ENCODE measurements at regions not wholly inside any gene's neighbourhood (a gene's known extent, or its start where the extent isn't known, plus 50 kb on each side); places are given as distances from the start of the nearest gene placed in this dataset.

GRCh38 chr2:117702098-117702497 is 112.4 kb upstream of the DDX18 start:
- H3K36me3 ChIP-seq (ENCODE audit: insufficient read depth): no peaks in the 10 kb centered on the region
- no peak overlapping the region for H3K4me3 ChIP-seq
- no peak overlapping the region for H3K27ac ChIP-seq (ENCODE audit: low read depth)
- no peak for TF ChIP-seq POLR2AphosphoS5 (IDR thresholded peaks at IDR 0.05; ENCODE audit: low read depth)
- TF ChIP-seq ZNF114 (CRISPR knock-in tag; IDR thresholded peaks at IDR 0.05): no peak
- no peak for TF ChIP-seq JUNB (IDR thresholded peaks at IDR 0.05; ENCODE audit: unreplicated experiment)
- no peak for TF ChIP-seq REST (IDR thresholded peaks at IDR 0.05; ENCODE audit: unreplicated experiment)
- no peak for TF ChIP-seq CTCF (conservative IDR thresholded peaks at IDR 0.05; ENCODE audit: low read depth in 2 of 2)
- H3K9me2 ChIP-seq (ENCODE audit: insufficient read depth): peaks cover 4% of the 10 kb centered on the region; the same call in 1 of the 2 replicates
- Mint-ChIP-seq H3K27me3 (ENCODE audit: insufficient read depth, low read depth, poor library complexity) (no peaks in the 10 kb centered on the region), H3K4me3 (no peak overlapping the region), H3K9me3 (no peaks in the 10 kb centered on the region), H3K4me1 (peaks cover 3% of the 10 kb centered on the region; the same call in 2 of the 3 replicates), H3K36me3 (ENCODE audit: low read depth) (no peaks in the 10 kb centered on the region), H3K27ac (no peak overlapping the region)
- H3K4me1 ChIP-seq (ENCODE audit: insufficient read depth): peaks cover 10% of the 10 kb centered on the region
- no peaks in the 10 kb centered on the region for H4K20me1 ChIP-seq (replicated peaks; ENCODE audit: insufficient read depth)
- H3K27me3 ChIP-seq (ENCODE audit: insufficient read depth): no peaks in the 10 kb centered on the region
- H2AFZ ChIP-seq: no peak overlapping the region
- no peaks in the 10 kb centered on the region for H3K79me2 ChIP-seq (replicated peaks; ENCODE audit: insufficient read depth)
- H3F3A ChIP-seq (replicated peaks; ENCODE audit: low read depth): no peaks in the 10 kb centered on the region
- no peak overlapping the region for H3K4me2 ChIP-seq
- DNase-seq (ENCODE audit: low spot score) (no peak), ATAC-seq (no peak)

GRCh38 chr2:117703858-117704257 is 110.6 kb upstream of the DDX18 start:
- DNase-seq (ENCODE audit: low spot score): peak; percentile 14
- no peak for TF ChIP-seq REST (IDR thresholded peaks at IDR 0.05; ENCODE audit: unreplicated experiment)
- peak; percentile 41 to 50 for TF ChIP-seq CTCF (conservative IDR thresholded peaks at IDR 0.05; ENCODE audit: low read depth in 2 of 2)
- no peak for TF ChIP-seq CREB1 (CRISPR knock-in tag; IDR thresholded peaks at IDR 0.05; ENCODE audit: low read depth)
- TF ChIP-seq ETS1 (IDR thresholded peaks at IDR 0.05): no peak
- Histone ChIP-seq H3K27ac (ENCODE audit: low read depth) (no peak overlapping the region), H4K20me1 (replicated peaks; ENCODE audit: insufficient read depth) (no peaks in the 10 kb centered on the region), H3K4me2 (no peak overlapping the region), H3K27me3 (ENCODE audit: insufficient read depth) (no peaks in the 10 kb centered on the region), H3K79me2 (replicated peaks; ENCODE audit: insufficient read depth) (no peaks in the 10 kb centered on the region), H3F3A (replicated peaks; ENCODE audit: low read depth) (no peaks in the 10 kb centered on the region), H2AFZ (no peak overlapping the region), H3K4me1 (ENCODE audit: insufficient read depth) (0 out of 2 replicates have a peak, but pooled peaks cover 3% of the 10 kb centered on the region), H3K4me3 (no peak overlapping the region), H3K9me2 (ENCODE audit: insufficient read depth) (peaks cover 4% of the 10 kb centered on the region; the same call in 1 of the 2 replicates), H3K36me3 (ENCODE audit: insufficient read depth) (no peaks in the 10 kb centered on the region)
- Mint-ChIP-seq H3K27ac (no peak overlapping the region), H3K9me3 (no peaks in the 10 kb centered on the region), H3K4me1 (peaks cover under 1% of the 10 kb centered on the region; the same call in 2 of the 3 replicates), H3K4me3 (no peak overlapping the region), H3K27me3 (ENCODE audit: insufficient read depth, low read depth, poor library complexity) (no peaks in the 10 kb centered on the region), H3K36me3 (ENCODE audit: low read depth) (no peaks in the 10 kb centered on the region)
- no peak for ATAC-seq
